Psoas muscle (tissue), 7 donors: ENCODE measurements at regions not wholly inside any gene's neighbourhood (a gene's known extent, or its start where the extent isn't known, plus 50 kb on each side); places are given as distances from the start of the nearest gene placed in this dataset.

ENCODE experiments used
- ATAC-seq, 4 donors: fragments of 200-7000 bp; cut with Tn5 transposase; one replicate each; pipeline ENCODE4 v1.9.1; 2020; ENCODE audit warnings: moderate library complexity in 3 of 4, mild to moderate bottlenecking in 2 of 4
- DNase-seq, 2 donors: peaks; one replicate each; pipeline ENCODE4 v3.0.0-alpha.2; 2020
- H3K27ac ChIP-seq: fragments of 200-600 bp; one replicate; pipeline ENCODE4 v1.8.0; 2022
- H3K27me3 ChIP-seq, 3 donors: fragments of 200-600 bp in 1 of 3; one replicate each; pipeline versions ENCODE4 v1.6.1 to v1.8.0; 2013 to 2022; ENCODE audit warnings: low read length in 2 of 3, mild to moderate bottlenecking in 2 of 3, moderate library complexity in 1 of 3; ENCODE audit not compliant: insufficient read depth in 3 of 3
- H3K36me3 ChIP-seq, 2 donors: fragments of 200-600 bp in 1 of 2; one replicate each; pipeline versions ENCODE4 v1.6.1 to v1.8.0; 2013 to 2022; ENCODE audit warnings: low read depth in 1 of 2, mild to moderate bottlenecking in 1 of 2, moderate library complexity in 1 of 2; ENCODE audit not compliant: insufficient read depth in 1 of 2
- H3K4me1 ChIP-seq: fragments of 200-600 bp; one replicate; pipeline ENCODE4 v1.8.0; 2022
- H3K4me3 ChIP-seq: fragments of 200-600 bp; one replicate; pipeline ENCODE4 v1.8.0; 2022; ENCODE audit warnings: mild to moderate bottlenecking
- H3K9me3 ChIP-seq: fragments of 200-600 bp; one replicate; pipeline ENCODE4 v1.8.0; 2022
- WGBS, 3 donors: extraction: QIAGEN DNeasy Blood & Tissue Kit; methylation state at CpG; one replicate each; pipeline versions ENCODE4 v1.1.6 to v1.1.7; 2013; 5-methylcytosine and 5-hydroxymethylcytosine counted together
- intact Hi-C, 2 donors: fragments of 100-400 bp; cut with DNase I; formaldehyde crosslinking; loops; one replicate each; pipeline versions ENCODE4 v1.11.0 to v1.14.2; 2022
- TF ChIP-seq, protein P1 (sequence below): fragments of 200-600 bp; IDR thresholded peaks from one replicate; pipeline ENCODE4 v1.8.0; 2022; ENCODE audit warnings: antibody characterized with exemption
- donor health status: healthy with polysubstance abuse.
- donor health status: DM: no; HTN: no; CAD: no; lungs with moderate emphysema.
- donor health status: Bipolar disorder and iron deficiency.
- donor health status: healthy.
- donor health status: DM: yes; HTN: yes; CAD: no.
- donor health status: DM: no; HTN: no; CAD: no.
- donor health status: DM: yes; HTN: yes; CAD: no.

DNA sequence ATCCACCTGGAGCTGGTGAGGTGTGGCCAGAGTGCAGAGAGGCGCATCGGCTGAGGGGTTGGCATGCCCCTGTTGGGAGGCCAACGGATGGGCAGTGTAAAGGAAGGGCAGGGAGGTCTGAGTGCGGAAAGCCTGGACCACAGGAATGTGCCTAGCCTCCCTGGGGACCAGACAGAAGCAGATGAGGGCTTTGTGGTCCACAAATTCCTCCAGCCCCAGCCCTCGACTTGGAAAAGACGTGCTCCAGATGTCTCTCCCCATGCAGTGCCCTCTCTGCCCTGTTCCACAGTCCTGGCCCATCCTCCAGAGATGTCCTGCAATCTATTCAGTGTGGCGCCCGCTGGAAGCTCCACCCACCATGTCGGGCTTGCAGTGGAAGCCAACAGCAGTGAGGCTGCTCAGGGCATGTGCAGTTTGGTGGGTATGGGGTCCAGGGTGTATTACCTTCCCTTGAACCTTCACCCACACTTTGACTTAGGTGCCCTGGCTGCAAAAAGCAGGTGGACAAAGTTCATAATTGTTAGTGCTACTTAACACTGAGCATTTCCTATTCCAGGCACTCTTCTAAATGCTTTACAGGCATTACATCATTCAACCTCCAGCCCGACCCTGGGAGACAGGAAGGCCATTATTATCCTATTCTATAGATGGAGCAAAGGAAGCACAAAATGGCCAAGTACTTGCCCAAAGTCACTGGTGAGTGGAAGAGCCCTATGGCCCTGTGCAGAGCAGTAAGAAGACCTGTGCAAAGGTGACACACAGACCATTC is 120.2 kb upstream of the SLC25A48 start:
- ATAC-seq: no peak
- no peaks in the 10 kb centered on the region for H3K9me3 ChIP-seq
- no peaks in the 10 kb centered on the region for H3K4me1 ChIP-seq
- TF ChIP-seq, protein P1, sequence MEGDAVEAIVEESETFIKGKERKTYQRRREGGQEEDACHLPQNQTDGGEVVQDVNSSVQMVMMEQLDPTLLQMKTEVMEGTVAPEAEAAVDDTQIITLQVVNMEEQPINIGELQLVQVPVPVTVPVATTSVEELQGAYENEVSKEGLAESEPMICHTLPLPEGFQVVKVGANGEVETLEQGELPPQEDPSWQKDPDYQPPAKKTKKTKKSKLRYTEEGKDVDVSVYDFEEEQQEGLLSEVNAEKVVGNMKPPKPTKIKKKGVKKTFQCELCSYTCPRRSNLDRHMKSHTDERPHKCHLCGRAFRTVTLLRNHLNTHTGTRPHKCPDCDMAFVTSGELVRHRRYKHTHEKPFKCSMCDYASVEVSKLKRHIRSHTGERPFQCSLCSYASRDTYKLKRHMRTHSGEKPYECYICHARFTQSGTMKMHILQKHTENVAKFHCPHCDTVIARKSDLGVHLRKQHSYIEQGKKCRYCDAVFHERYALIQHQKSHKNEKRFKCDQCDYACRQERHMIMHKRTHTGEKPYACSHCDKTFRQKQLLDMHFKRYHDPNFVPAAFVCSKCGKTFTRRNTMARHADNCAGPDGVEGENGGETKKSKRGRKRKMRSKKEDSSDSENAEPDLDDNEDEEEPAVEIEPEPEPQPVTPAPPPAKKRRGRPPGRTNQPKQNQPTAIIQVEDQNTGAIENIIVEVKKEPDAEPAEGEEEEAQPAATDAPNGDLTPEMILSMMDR: no peak
- no peaks in the 10 kb centered on the region for H3K27me3 ChIP-seq
- H3K36me3 ChIP-seq: no peaks in the 10 kb centered on the region
- DNase-seq: no peak
- no peak overlapping the region for H3K4me3 ChIP-seq
- intact Hi-C loops: no loop called here
- H3K27ac ChIP-seq: no peak overlapping the region
- 65 to 69% (median 66%) methylated on average over 10 of the region's 10 CpGs for WGBS, 3 donors

DNA sequence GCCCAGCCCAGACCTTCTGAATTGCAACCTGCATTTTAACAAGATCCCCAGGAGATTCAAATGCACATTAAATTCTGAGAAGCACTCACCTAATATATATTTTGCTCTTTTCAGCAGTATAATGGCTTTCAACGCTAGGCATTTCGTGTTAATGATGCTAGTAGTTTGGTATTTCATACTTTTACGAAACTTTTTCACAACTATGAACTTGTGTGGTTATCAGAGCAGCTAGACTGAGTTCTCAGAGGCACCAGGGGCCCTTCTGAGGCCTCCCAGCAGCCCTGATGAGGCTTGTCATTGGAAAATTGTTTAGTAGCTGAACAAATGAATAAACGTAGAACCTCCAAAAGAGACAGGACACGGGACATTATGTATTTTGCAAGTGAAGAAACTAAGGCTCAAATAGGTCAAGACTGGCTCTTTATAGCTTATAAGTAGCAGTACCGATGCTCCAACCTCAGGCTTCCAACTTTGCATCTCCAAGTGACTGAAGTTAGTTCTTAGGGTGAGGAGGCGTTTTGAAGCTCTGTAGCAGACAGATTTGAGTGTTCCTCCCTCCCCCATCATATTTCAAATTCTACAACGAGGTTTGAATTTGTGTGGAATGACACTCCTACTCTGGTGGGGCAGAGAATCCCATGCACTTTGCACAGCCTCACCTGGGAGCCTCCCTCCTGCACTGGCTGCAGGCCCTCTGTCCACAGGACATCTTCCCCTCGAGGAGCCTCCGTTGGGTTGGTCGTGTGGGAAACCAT is 121.1 kb upstream of the SLC25A48 start:
- ATAC-seq (no peak), DNase-seq (no peak)
- Histone ChIP-seq H3K9me3 (no peaks in the 10 kb centered on the region), H3K4me1 (no peaks in the 10 kb centered on the region), H3K27ac (no peak overlapping the region), H3K27me3 (no peaks in the 10 kb centered on the region), H3K4me3 (no peak overlapping the region), H3K36me3 (no peaks in the 10 kb centered on the region)
- TF ChIP-seq, protein P1: no peak
- intact Hi-C loops: no loop called here
- 86 to 88% (median 87%) methylated on average over 11 of the region's 11 CpGs for WGBS, 3 donors

DNA sequence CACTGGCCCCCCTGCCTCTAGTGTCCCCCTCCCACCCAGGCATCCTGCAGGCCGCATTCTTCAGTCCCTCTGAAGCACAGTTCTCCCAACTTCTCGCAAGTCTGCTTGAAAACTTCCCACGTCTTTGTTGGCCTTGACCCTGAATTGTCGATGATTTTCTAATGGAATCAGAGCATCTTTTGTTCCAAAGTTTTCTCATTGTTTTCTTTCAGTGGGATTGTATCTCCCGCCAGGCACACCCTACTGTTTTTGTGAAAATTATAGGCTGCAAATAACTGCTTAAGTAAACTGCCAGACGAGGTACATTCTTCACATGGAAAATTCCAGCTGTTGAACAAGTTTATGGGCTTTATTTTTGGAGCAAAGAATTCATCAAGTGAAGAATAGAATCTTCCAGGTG is 122.6 kb upstream of the SLC25A48 start:
- intact Hi-C loops: no loop called here
- no peak for ATAC-seq
- no peak overlapping the region for H3K4me3 ChIP-seq

DNA sequence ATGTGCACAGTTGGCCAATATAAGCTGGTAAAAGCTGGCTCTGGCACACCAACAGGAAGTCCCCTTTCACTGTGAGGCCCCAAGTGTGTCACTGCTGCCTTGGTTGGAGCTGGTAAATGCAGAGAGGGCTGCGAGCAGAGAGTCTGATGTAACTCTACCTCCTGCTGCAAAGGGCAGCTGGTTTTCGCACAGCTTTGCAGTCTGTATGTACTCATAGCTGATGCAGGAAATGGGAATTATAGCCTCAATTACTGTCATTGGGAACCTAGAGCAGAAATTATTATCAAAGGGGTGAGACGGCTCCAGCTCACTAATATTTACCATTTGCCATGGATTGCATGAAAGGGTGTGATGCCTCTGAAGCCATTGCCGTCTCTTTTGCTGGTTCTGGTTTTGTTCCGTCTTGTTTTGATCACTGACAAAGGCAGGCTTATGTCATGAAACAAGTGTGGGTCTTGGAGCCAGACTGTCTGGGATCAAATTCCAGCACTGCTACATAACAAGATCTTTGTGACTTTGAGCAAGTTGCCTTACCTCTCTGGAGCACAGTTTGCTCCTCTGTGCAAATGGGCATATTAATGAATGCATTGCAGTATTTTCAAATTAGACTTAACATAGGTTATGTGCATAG is 124.3 kb upstream of the SLC25A48 start:
- Histone ChIP-seq H3K4me3 (no peak overlapping the region), H3K9me3 (no peaks in the 10 kb centered on the region), H3K27me3 (no peaks in the 10 kb centered on the region), H3K27ac (no peak overlapping the region), H3K36me3 (no peaks in the 10 kb centered on the region), H3K4me1 (no peaks in the 10 kb centered on the region)
- TF ChIP-seq, protein P1: no peak
- no peak for ATAC-seq
- intact Hi-C loops: no loop called here
- no peak for DNase-seq
- 23 to 39% (median 37%) methylated on average over 5 of the region's 5 CpGs for WGBS, 3 donors

More for the DNA sequence above, 122.6 kb upstream of the SLC25A48 start:
- 77 to 84% (median 82%) methylated on average over 6 of the region's 6 CpGs for whole genome bisulfite sequencing, 3 donors
- H3K27me3 ChIP-seq: no peaks in the 10 kb centered on the region
- no peak overlapping the region for H3K27ac ChIP-seq
- no peak for DNase-seq
- TF ChIP-seq, protein P1: no peak
- no peaks in the 10 kb centered on the region for H3K4me1 ChIP-seq
- no peaks in the 10 kb centered on the region for H3K36me3 ChIP-seq
- H3K9me3 ChIP-seq: no peaks in the 10 kb centered on the region
